ENCODE measurements at regions not wholly inside any gene's neighbourhood (a gene's known extent, or its start where the extent isn't known, plus 50 kb on each side); places are given as distances from the start of the nearest gene placed in this dataset.

- TF ChIP-seq, protein P1, sequence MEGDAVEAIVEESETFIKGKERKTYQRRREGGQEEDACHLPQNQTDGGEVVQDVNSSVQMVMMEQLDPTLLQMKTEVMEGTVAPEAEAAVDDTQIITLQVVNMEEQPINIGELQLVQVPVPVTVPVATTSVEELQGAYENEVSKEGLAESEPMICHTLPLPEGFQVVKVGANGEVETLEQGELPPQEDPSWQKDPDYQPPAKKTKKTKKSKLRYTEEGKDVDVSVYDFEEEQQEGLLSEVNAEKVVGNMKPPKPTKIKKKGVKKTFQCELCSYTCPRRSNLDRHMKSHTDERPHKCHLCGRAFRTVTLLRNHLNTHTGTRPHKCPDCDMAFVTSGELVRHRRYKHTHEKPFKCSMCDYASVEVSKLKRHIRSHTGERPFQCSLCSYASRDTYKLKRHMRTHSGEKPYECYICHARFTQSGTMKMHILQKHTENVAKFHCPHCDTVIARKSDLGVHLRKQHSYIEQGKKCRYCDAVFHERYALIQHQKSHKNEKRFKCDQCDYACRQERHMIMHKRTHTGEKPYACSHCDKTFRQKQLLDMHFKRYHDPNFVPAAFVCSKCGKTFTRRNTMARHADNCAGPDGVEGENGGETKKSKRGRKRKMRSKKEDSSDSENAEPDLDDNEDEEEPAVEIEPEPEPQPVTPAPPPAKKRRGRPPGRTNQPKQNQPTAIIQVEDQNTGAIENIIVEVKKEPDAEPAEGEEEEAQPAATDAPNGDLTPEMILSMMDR (IDR thresholded peaks at IDR 0.05; ENCODE audit: poor library complexity): no peak
- no peak for TF ChIP-seq EZH2phosphoT487 (IDR thresholded peaks at IDR 0.05; ENCODE audit: low read depth, severe bottlenecking, unreplicated experiment)
Measured at GRCh38 chr10:22766693-22767092, 52.3 kb upstream of the PIP4K2A start.
